BE2C (cell line): ENCODE measurements at regions not wholly inside any gene's neighbourhood (a gene's known extent, or its start where the extent isn't known, plus 50 kb on each side); places are given as distances from the start of the nearest gene placed in this dataset.

Source experiments
- DNase-seq: peaks from one replicate; pipeline ENCODE4 v3.0.0-alpha.2; 2020
- H3K27me3 ChIP-seq: fragments of 250-450 bp; sonication (Bioruptor Pico); 2 replicates; pipeline ENCODE4 v1.5.1; 2020; ENCODE audit warnings: mild to moderate bottlenecking
- H3K36me3 ChIP-seq: fragments of 250-450 bp; sonication (Bioruptor Pico); 2 replicates; pipeline ENCODE4 v1.5.1; 2020; ENCODE audit warnings: mild to moderate bottlenecking
- H3K4me1 ChIP-seq: fragments of 250-450 bp; sonication (Bioruptor Pico); 2 replicates; pipeline ENCODE4 v1.5.1; 2020
- H3K4me3 ChIP-seq: 2 replicates; pipeline ENCODE4 v1.5.1; 2011; ENCODE audit warnings: low read depth, low read length
- H3K9me3 ChIP-seq: fragments of 250-450 bp; sonication (Bioruptor Pico); 2 replicates; pipeline ENCODE4 v1.5.1; 2020
- TF ChIP-seq, protein P1 (sequence below): IDR thresholded peaks from 2 replicates; pipeline ENCODE4 v1.5.1; 2012; ENCODE audit warnings: mild to moderate bottlenecking, low read depth, low read length

GRCh38 chr10:3287572-3288445 is 115.2 kb upstream of the PITRM1 start:
- no peaks in the 10 kb centered on the region for H3K36me3 ChIP-seq
- DNase-seq: peak; percentile 6
- H3K27me3 ChIP-seq: no peaks in the 10 kb centered on the region
- no peak overlapping the region for H3K4me3 ChIP-seq
- no peaks in the 10 kb centered on the region for H3K4me1 ChIP-seq
- TF ChIP-seq, protein P1, sequence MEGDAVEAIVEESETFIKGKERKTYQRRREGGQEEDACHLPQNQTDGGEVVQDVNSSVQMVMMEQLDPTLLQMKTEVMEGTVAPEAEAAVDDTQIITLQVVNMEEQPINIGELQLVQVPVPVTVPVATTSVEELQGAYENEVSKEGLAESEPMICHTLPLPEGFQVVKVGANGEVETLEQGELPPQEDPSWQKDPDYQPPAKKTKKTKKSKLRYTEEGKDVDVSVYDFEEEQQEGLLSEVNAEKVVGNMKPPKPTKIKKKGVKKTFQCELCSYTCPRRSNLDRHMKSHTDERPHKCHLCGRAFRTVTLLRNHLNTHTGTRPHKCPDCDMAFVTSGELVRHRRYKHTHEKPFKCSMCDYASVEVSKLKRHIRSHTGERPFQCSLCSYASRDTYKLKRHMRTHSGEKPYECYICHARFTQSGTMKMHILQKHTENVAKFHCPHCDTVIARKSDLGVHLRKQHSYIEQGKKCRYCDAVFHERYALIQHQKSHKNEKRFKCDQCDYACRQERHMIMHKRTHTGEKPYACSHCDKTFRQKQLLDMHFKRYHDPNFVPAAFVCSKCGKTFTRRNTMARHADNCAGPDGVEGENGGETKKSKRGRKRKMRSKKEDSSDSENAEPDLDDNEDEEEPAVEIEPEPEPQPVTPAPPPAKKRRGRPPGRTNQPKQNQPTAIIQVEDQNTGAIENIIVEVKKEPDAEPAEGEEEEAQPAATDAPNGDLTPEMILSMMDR: no peak
- H3K9me3 ChIP-seq: no peaks in the 10 kb centered on the region

GRCh38 chr10:3282674-3283017 is 110.1 kb upstream of the PITRM1 start:
- DNase-seq: no peak
- no peaks in the 10 kb centered on the region for H3K27me3 ChIP-seq
- TF ChIP-seq, protein P1: no peak

DNA sequence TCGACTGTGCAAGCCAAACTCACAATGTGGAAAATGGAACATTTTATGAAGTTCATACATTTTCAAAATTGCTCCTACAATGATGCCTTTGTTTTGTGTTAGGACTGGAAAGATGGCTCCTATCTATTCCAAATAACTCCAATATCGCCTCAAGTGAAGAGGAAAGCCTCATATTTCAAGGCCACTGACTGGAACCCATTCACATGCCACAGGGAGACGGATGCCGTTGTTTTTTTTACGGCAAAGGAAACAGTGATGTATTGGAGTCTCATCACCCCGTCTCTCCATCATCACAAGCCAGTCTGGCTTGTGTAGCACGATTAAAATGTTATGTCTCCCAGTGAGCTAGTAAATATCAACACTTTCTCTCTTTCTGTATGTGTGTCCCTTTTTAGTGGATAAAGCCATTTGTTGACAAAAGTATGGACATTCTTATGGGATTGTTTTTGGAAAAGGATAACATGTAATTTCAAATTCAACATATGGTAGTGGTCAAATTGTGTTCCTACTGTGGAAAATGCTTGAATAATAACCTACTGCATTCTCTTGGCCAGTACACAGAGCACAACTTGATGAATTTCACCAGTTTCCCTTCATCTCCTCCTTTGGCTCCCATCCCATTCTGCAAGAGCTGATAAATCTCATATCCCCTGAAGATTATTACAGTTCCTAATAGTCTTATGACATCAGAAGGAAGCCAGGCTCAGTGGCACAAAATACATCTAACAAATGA is 109.5 kb upstream of the PITRM1 start:
- TF ChIP-seq, protein P1: no peak
- no peaks in the 10 kb centered on the region for H3K27me3 ChIP-seq
- DNase-seq: no peak
- H3K4me3 ChIP-seq: no peak overlapping the region
- no peaks in the 10 kb centered on the region for H3K9me3 ChIP-seq
- H3K36me3 ChIP-seq: no peaks in the 10 kb centered on the region
- no peaks in the 10 kb centered on the region for H3K4me1 ChIP-seq

More at GRCh38 chr10:3282674-3283017, 110.1 kb upstream of the PITRM1 start:
- no peaks in the 10 kb centered on the region for H3K9me3 ChIP-seq
- no peaks in the 10 kb centered on the region for H3K36me3 ChIP-seq
- no peak overlapping the region for H3K4me3 ChIP-seq
- no peaks in the 10 kb centered on the region for H3K4me1 ChIP-seq

DNA sequence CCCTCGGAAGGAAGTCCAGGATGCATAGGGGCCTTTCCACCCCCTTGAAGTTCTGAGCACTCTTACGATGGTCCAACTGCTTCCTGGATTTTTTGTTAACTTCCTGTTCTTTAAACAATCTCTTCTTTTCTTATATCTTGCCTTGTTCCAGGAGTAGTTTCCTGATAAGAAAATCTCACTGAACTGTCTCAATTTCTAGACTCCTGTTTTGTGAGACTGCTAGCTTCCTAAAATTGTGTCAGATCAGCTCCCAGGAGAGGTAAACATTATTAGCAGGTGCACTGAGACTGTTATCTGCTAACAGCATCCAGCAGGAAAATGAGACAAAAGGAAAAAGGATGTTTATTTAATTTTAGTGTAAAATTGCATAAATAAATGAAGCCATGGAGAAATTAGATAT is 106.2 kb upstream of the PITRM1 start:
- TF ChIP-seq, protein P1: no peak

DNA sequence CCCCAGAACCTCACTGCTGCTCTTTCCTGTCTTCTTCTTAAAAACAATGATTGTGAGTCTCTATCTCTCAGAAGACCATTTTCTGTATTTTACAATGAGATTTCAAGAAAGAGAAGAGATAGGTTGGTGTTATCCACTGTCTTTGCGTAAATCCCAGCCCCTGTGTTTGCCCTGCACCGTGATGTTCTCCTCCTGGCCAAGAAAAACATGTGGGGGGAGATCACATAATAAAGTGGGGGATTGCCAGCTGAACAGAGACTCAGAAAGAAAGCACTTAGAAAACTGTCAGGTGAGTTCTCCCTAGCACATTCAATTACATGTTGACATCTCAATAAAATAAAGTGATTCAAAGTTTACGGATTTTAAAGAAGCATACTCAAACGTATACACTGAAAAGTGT is 105.0 kb upstream of the PITRM1 start:
- DNase-seq: no peak
- Histone ChIP-seq H3K9me3 (no peaks in the 10 kb centered on the region), H3K36me3 (no peaks in the 10 kb centered on the region), H3K4me3 (no peak overlapping the region), H3K4me1 (no peaks in the 10 kb centered on the region), H3K27me3 (no peaks in the 10 kb centered on the region)
- TF ChIP-seq, protein P1: no peak

More for the DNA sequence above, 106.2 kb upstream of the PITRM1 start:
- Histone ChIP-seq H3K36me3 (no peaks in the 10 kb centered on the region), H3K4me3 (no peak overlapping the region), H3K9me3 (no peaks in the 10 kb centered on the region), H3K27me3 (no peaks in the 10 kb centered on the region), H3K4me1 (no peaks in the 10 kb centered on the region)
- DNase-seq: no peak

GRCh38 chr10:3274414-3274813 is 101.8 kb upstream of the PITRM1 start:
- Histone ChIP-seq H3K36me3 (no peaks in the 10 kb centered on the region), H3K9me3 (no peaks in the 10 kb centered on the region), H3K27me3 (no peaks in the 10 kb centered on the region), H3K4me1 (no peaks in the 10 kb centered on the region), H3K4me3 (no peak overlapping the region)
- TF ChIP-seq, protein P1: no peak
- DNase-seq: no peak
